Activated CD4-positive, alpha-beta T cell treated with anti-CD3 and anti-CD28 coated beads, Interleukin-2, amount 10 ng/mL, durations not matched to agents 7 days and 5 days (primary cell): ENCODE measurements at regions not wholly inside any gene's neighbourhood (a gene's known extent, or its start where the extent isn't known, plus 50 kb on each side); places are given as distances from the start of the nearest gene placed in this dataset.

Experiments
- CTCF ChIA-PET: fragments of 350-600 bp; sonication (Branson Sonifier 250); formaldehyde crosslinking; loops from one replicate; lab custom pipeline; 2021; ENCODE audit warnings: antibody characterized with exemption; lab: Charles Lee
- POLR2A ChIA-PET: fragments of 350-600 bp; sonication (Branson Sonifier 250); formaldehyde crosslinking; loops from one replicate; lab custom pipeline; 2021; ENCODE audit warnings: antibody characterized with exemption; lab: Charles Lee
- DNase-seq: peaks from one replicate; pipeline ENCODE4 v3.0.0-alpha.2; 2020
- H3K27ac Mint-ChIP-seq: one replicate; pipeline ENCODE4 v1.8.0; 2021; ENCODE audit warnings: mild to moderate bottlenecking, moderate library complexity, mixed read lengths
- H3K27me3 Mint-ChIP-seq: one replicate; pipeline ENCODE4 v1.8.0; 2021; ENCODE audit warnings: mixed read lengths
- H3K36me3 Mint-ChIP-seq: one replicate; pipeline ENCODE4 v1.8.0; 2021; ENCODE audit warnings: low read depth, mixed read lengths
- H3K4me1 Mint-ChIP-seq: one replicate; pipeline ENCODE4 v1.8.0; 2021; ENCODE audit warnings: mixed read lengths
- H3K4me3 Mint-ChIP-seq: one replicate; pipeline ENCODE4 v1.8.0; 2021; ENCODE audit warnings: mild to moderate bottlenecking, moderate library complexity, mixed read lengths
- H3K9me3 Mint-ChIP-seq: one replicate; pipeline ENCODE4 v1.8.0; 2021; ENCODE audit warnings: mixed read lengths

GRCh38 chr4:185896817-185897488 is 85.0 kb upstream of the SORBS2 start:
- POLR2A ChIA-PET = no interaction called here
- Mint-ChIP-seq H3K27ac (no peak overlapping the region), H3K27me3 (peaks cover 1% of the 10 kb centered on the region)

GRCh38 chr4:185898413-185898812 is 86.4 kb upstream of the SORBS2 start:
- no peak overlapping the region for H3K4me3 Mint-ChIP-seq
- CTCF ChIA-PET = interaction anchor here (0.6 kb wide), 2 partner anchors 9 to 1106 kb away, joined by 3 read pairs; no protein-coding TSS in a partner anchor
- H3K27me3 Mint-ChIP-seq = peaks cover 1% of the 10 kb centered on the region
- no peak for DNase-seq
- H3K36me3 Mint-ChIP-seq = no peaks in the 10 kb centered on the region
- no peak overlapping the region for H3K27ac Mint-ChIP-seq
- POLR2A ChIA-PET = no interaction called here
- no peaks in the 10 kb centered on the region for H3K9me3 Mint-ChIP-seq
- peaks cover 4% of the 10 kb centered on the region for H3K4me1 Mint-ChIP-seq

More at GRCh38 chr4:185896817-185897488, 85.0 kb upstream of the SORBS2 start:
- Mint-ChIP-seq H3K36me3 (no peaks in the 10 kb centered on the region), H3K4me3 (no peak overlapping the region), H3K9me3 (no peaks in the 10 kb centered on the region), H3K4me1 (peaks cover 4% of the 10 kb centered on the region)
- CTCF ChIA-PET = no interaction called here
- no peak for DNase-seq

GRCh38 chr4:185899833-185900232 is 87.8 kb upstream of the SORBS2 start:
- Mint-ChIP-seq H3K9me3 (no peaks in the 10 kb centered on the region), H3K27ac (no peak overlapping the region), H3K27me3 (peaks cover 1% of the 10 kb centered on the region), H3K4me1 (peaks cover 4% of the 10 kb centered on the region), H3K36me3 (no peaks in the 10 kb centered on the region), H3K4me3 (no peak overlapping the region)
- POLR2A ChIA-PET = no interaction called here
- CTCF ChIA-PET = no interaction called here
- DNase-seq = no peak

- Mint-ChIP-seq H3K4me3 (no peak overlapping the region), H3K36me3 (no peaks in the 10 kb centered on the region), H3K9me3 (no peaks in the 10 kb centered on the region), H3K27me3 (no peaks in the 10 kb centered on the region), H3K27ac (no peak overlapping the region), H3K4me1 (no peaks in the 10 kb centered on the region)
- ChIA-PET CTCF (no interaction called here), POLR2A (no interaction called here)
- no peak for DNase-seq
Observed at GRCh38 chr4:185902654-185903053, 90.7 kb upstream of the SORBS2 start.

- Mint-ChIP-seq H3K27me3 (no peaks in the 10 kb centered on the region), H3K4me1 (no peaks in the 10 kb centered on the region), H3K36me3 (no peaks in the 10 kb centered on the region), H3K9me3 (no peaks in the 10 kb centered on the region), H3K4me3 (no peak overlapping the region), H3K27ac (no peak overlapping the region)
- POLR2A ChIA-PET = no interaction called here
- CTCF ChIA-PET = no interaction called here
- DNase-seq = no peak
Observed at GRCh38 chr4:185903205-185903604, 91.2 kb upstream of the SORBS2 start.

GRCh38 chr4:185904381-185904780 is 92.4 kb upstream of the SORBS2 start:
- Mint-ChIP-seq H3K36me3 (no peaks in the 10 kb centered on the region), H3K4me3 (no peak overlapping the region), H3K9me3 (no peaks in the 10 kb centered on the region), H3K27me3 (no peaks in the 10 kb centered on the region), H3K4me1 (no peaks in the 10 kb centered on the region), H3K27ac (no peak overlapping the region)
- ChIA-PET POLR2A (no interaction called here), CTCF (no interaction called here)
- no peak for DNase-seq

GRCh38 chr4:185909972-185910371 is 98.0 kb upstream of the SORBS2 start:
- Mint-ChIP-seq H3K9me3 (no peaks in the 10 kb centered on the region), H3K4me3 (no peak overlapping the region), H3K27me3 (no peaks in the 10 kb centered on the region), H3K36me3 (no peaks in the 10 kb centered on the region), H3K27ac (no peak overlapping the region), H3K4me1 (no peaks in the 10 kb centered on the region)
- ChIA-PET CTCF (no interaction called here), POLR2A (no interaction called here)
- DNase-seq = no peak

- H3K4me3 Mint-ChIP-seq = no peak overlapping the region
- H3K9me3 Mint-ChIP-seq = no peaks in the 10 kb centered on the region
- ChIA-PET CTCF (no interaction called here), POLR2A (no interaction called here)
- DNase-seq = no peak
- no peaks in the 10 kb centered on the region for H3K36me3 Mint-ChIP-seq
- no peak overlapping the region for H3K27ac Mint-ChIP-seq
- no peaks in the 10 kb centered on the region for H3K27me3 Mint-ChIP-seq
- no peaks in the 10 kb centered on the region for H3K4me1 Mint-ChIP-seq
Observed at GRCh38 chr4:185911556-185912064, 99.6 kb upstream of the SORBS2 start.

GRCh38 chr4:185912779-185913178 is 100.8 kb upstream of the SORBS2 start:
- Mint-ChIP-seq H3K9me3 (no peaks in the 10 kb centered on the region), H3K27me3 (no peaks in the 10 kb centered on the region), H3K4me3 (no peak overlapping the region), H3K4me1 (no peaks in the 10 kb centered on the region), H3K36me3 (no peaks in the 10 kb centered on the region), H3K27ac (no peak overlapping the region)
- CTCF ChIA-PET = no interaction called here
- POLR2A ChIA-PET = no interaction called here
- DNase-seq = no peak

- CTCF ChIA-PET = no interaction called here
- Mint-ChIP-seq H3K4me3 (no peak overlapping the region), H3K4me1 (no peaks in the 10 kb centered on the region), H3K9me3 (no peaks in the 10 kb centered on the region), H3K36me3 (no peaks in the 10 kb centered on the region), H3K27ac (no peak overlapping the region), H3K27me3 (no peaks in the 10 kb centered on the region)
- no peak for DNase-seq
- POLR2A ChIA-PET = no interaction called here
Observed at GRCh38 chr4:185914583-185915199, 102.7 kb upstream of the SORBS2 start.

GRCh38 chr4:185915271-185915670 is 103.3 kb upstream of the SORBS2 start:
- ChIA-PET CTCF (no interaction called here), POLR2A (no interaction called here)
- Mint-ChIP-seq H3K4me1 (no peaks in the 10 kb centered on the region), H3K27me3 (no peaks in the 10 kb centered on the region), H3K27ac (no peak overlapping the region), H3K36me3 (no peaks in the 10 kb centered on the region), H3K4me3 (no peak overlapping the region), H3K9me3 (no peaks in the 10 kb centered on the region)
- no peak for DNase-seq

GRCh38 chr4:185915817-185916216 is 103.8 kb upstream of the SORBS2 start:
- H3K36me3 Mint-ChIP-seq = no peaks in the 10 kb centered on the region
- no peak overlapping the region for H3K4me3 Mint-ChIP-seq
- ChIA-PET POLR2A (no interaction called here), CTCF (no interaction called here)
- no peak overlapping the region for H3K27ac Mint-ChIP-seq
- H3K27me3 Mint-ChIP-seq = no peaks in the 10 kb centered on the region
- no peak for DNase-seq
- no peaks in the 10 kb centered on the region for H3K9me3 Mint-ChIP-seq
- H3K4me1 Mint-ChIP-seq = no peaks in the 10 kb centered on the region

- Mint-ChIP-seq H3K27ac (no peak overlapping the region), H3K4me1 (no peaks in the 10 kb centered on the region), H3K9me3 (no peaks in the 10 kb centered on the region), H3K4me3 (no peak overlapping the region), H3K27me3 (no peaks in the 10 kb centered on the region), H3K36me3 (no peaks in the 10 kb centered on the region)
- DNase-seq = no peak
- POLR2A ChIA-PET = no interaction called here
- CTCF ChIA-PET = no interaction called here
Observed at GRCh38 chr4:185916231-185916630, 104.2 kb upstream of the SORBS2 start.

- H3K4me3 Mint-ChIP-seq = no peak overlapping the region
- no peak for DNase-seq
- H3K27me3 Mint-ChIP-seq = no peaks in the 10 kb centered on the region
- H3K4me1 Mint-ChIP-seq = no peaks in the 10 kb centered on the region
- no peaks in the 10 kb centered on the region for H3K9me3 Mint-ChIP-seq
- no peak overlapping the region for H3K27ac Mint-ChIP-seq
- no peaks in the 10 kb centered on the region for H3K36me3 Mint-ChIP-seq
- POLR2A ChIA-PET = no interaction called here
- CTCF ChIA-PET = no interaction called here
Observed at GRCh38 chr4:185916683-185917082, 104.7 kb upstream of the SORBS2 start.
